ENCODE measurements at regions not wholly inside any gene's neighbourhood (a gene's known extent, or its start where the extent isn't known, plus 50 kb on each side); places are given as distances from the start of the nearest gene placed in this dataset.

- Mint-ChIP-seq H3K4me1 (no peaks in the 10 kb centered on the region), H3K9me3 (no peaks in the 10 kb centered on the region), H3K27ac (no peak overlapping the region), H3K27me3 (ENCODE audit: low read depth) (no peaks in the 10 kb centered on the region), H3K36me3 (no peaks in the 10 kb centered on the region), H3K4me3 (no peak overlapping the region)
- CTCF ChIA-PET = no interaction called here
- peak; percentile 79 for ATAC-seq
- DNase-seq (ENCODE audit: low spot score) = no peak
- TF ChIP-seq JAZF1 (CRISPR knock-in tag; IDR thresholded peaks at IDR 0.05) (no peak), ELF4 (CRISPR knock-in tag; IDR thresholded peaks at IDR 0.05; ENCODE audit: low read depth) (no peak), KAT7 (CRISPR knock-in tag; IDR thresholded peaks at IDR 0.05; ENCODE audit: borderline replicate concordance) (no peak)
- POLR2A ChIA-PET = no interaction called here
These were observed 129.4 kb upstream of the ARSJ start for GRCh38 chr4:114108869-114109268.

GRCh38 chr4:114109776-114110175 lies 130.3 kb upstream of the ARSJ start:
- no peak for TF ChIP-seq ZNF425 (CRISPR knock-in tag; conservative IDR thresholded peaks at IDR 0.05)
- TF ChIP-seq HMGXB4 (CRISPR knock-in tag; IDR thresholded peaks at IDR 0.05) = no peak
- no peak for TF ChIP-seq ELF4 (CRISPR knock-in tag; IDR thresholded peaks at IDR 0.05; ENCODE audit: low read depth)
- TF ChIP-seq ATF2 (CRISPR knock-in tag; IDR thresholded peaks at IDR 0.05; ENCODE audit: borderline replicate concordance, low read depth) = no peak
- TF ChIP-seq ZBTB21 (CRISPR knock-in tag; IDR thresholded peaks at IDR 0.05; ENCODE audit: borderline replicate concordance) = no peak
- no peak for TF ChIP-seq MLX (CRISPR knock-in tag; IDR thresholded peaks at IDR 0.05)
- no peak for TF ChIP-seq AR (CRISPR knock-in tag; IDR thresholded peaks at IDR 0.05)
- TF ChIP-seq FOXK1 (CRISPR knock-in tag; IDR thresholded peaks at IDR 0.05) = no peak
- no peak for TF ChIP-seq PREB (CRISPR knock-in tag; IDR thresholded peaks at IDR 0.05; ENCODE audit: borderline replicate concordance)
- TF ChIP-seq CREB1 (CRISPR knock-in tag; IDR thresholded peaks at IDR 0.05) = no peak
- no peak for TF ChIP-seq ZNF138 (CRISPR knock-in tag; conservative IDR thresholded peaks at IDR 0.05)
- Mint-ChIP-seq H3K27me3 (ENCODE audit: low read depth) (no peaks in the 10 kb centered on the region), H3K27ac (no peak overlapping the region), H3K4me3 (no peak overlapping the region), H3K4me1 (no peaks in the 10 kb centered on the region), H3K9me3 (no peaks in the 10 kb centered on the region), H3K36me3 (no peaks in the 10 kb centered on the region)
- ATAC-seq (no peak), DNase-seq (ENCODE audit: low spot score) (no peak)
- CTCF ChIA-PET = no interaction called here
- POLR2A ChIA-PET = no interaction called here

Measured in WTC11 (cell line).